Adrenal gland (tissue), 5 donors: ENCODE measurements at regions not wholly inside any gene's neighbourhood (a gene's known extent, or its start where the extent isn't known, plus 50 kb on each side); places are given as distances from the start of the nearest gene placed in this dataset.

Experiments used
- CTCF ChIP-seq, 6 experiments: fragments of 450-650 bp in 4 of 6; fragments of 200-600 bp in 2 of 6; sonication (generic) in 1 of 6; IDR thresholded peaks; 1 replicate in 5 of 6; 2 replicates in 1 of 6; pipeline versions ENCODE4 v1.5.1 to v1.8.0; 2016 to 2021; ENCODE audit warnings: antibody characterized with exemption in 6 of 6, mild to moderate bottlenecking in 2 of 6, moderate library complexity in 1 of 6
- POLR2A ChIP-seq, 2 donors: fragments of 450-650 bp; IDR thresholded peaks; one replicate each; pipeline ENCODE4 v1.6.1; 2017; ENCODE audit warnings: antibody characterized with exemption in 2 of 2, mild to moderate bottlenecking in 2 of 2, moderate library complexity in 1 of 2
- donor health status: DM: no; HTN: no; CAD: no.

GRCh38 chr6:106829451-106829850 lies 145.1 kb downstream of the CD24 start:
- TF ChIP-seq POLR2A (IDR thresholded peaks at IDR 0.05): no peak
- TF ChIP-seq CTCF (IDR thresholded peaks at IDR 0.05): no peak
